ENCODE measurements at regions not wholly inside any gene's neighbourhood (a gene's known extent, or its start where the extent isn't known, plus 50 kb on each side); places are given as distances from the start of the nearest gene placed in this dataset.

DNA sequence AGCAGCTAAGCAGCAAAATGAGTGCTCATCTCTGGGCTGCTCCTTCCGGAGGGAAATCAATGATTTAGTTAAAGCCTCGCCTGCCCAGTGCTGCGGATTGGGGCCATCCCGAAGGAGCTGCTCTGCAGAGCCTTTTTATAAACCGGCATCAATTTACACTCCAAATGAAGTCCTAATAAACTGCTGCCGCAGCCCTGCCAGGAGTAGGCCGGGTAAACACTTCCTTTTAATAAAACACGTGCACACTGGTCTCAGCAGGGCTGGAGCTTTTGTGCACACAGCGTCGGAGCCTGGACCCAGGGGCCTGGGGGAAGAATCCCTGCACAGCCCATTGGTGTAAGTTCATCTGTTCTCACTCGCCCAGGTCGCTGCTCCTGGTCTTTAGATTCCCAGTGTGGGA, 79.6 kb upstream of the HS3ST2 start:
- DNase-seq (ENCODE audit: low read depth, low spot score) = no peak
- H3K4me3 ChIP-seq (ENCODE audit: low read length) = no peak overlapping the region

DNA sequence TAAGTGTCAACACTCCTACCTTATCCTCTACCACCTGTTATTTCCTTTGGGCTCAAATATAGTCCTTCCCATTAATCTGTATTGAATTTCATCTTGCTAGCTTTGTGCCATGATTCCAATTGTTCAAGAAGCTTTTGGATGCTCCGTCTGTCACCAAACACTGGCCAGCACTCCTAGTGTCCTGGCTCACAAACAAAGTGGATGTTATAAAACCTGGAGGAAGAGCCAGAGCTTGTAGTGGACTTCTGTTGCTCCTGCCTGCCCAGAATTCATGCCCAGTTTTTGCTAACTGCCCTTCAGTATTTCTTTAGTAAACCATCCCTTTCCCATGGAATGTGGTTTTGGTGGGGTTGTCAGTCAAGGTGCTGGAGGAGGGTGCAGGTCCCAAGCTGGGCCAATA, 77.2 kb upstream of the HS3ST2 start:
- H3K4me3 ChIP-seq (ENCODE audit: low read length) = no peak overlapping the region
- no peak for DNase-seq (ENCODE audit: low read depth, low spot score)

DNA sequence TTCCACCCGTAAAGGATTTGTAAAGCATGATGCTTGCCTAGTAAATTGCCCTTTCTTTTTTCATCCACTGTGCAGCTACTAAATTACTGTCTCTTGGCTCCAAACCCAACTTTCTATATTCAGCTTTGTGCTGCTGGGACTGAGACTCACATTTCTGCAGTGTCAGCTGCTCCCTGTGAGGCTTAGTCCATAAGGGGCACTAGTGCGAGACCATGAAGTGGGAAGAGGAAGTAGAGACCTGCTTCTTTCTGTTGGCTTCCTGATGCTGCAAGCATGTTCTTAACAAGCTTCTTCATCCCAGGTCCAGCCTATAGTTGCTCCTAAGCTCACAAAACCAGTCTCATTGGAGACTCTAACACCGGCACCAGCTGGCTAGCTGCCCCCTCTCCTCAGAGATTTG, 74.9 kb upstream of the HS3ST2 start:
- no peak for DNase-seq (ENCODE audit: low read depth, low spot score)
- no peak overlapping the region for H3K4me3 ChIP-seq (ENCODE audit: low read length)

- no peak overlapping the region for H3K4me3 ChIP-seq (ENCODE audit: low read length)
- no peak for DNase-seq (ENCODE audit: low read depth, low spot score)
Measured at GRCh38 chr16:22743401-22743800, 70.6 kb upstream of the HS3ST2 start.

DNA sequence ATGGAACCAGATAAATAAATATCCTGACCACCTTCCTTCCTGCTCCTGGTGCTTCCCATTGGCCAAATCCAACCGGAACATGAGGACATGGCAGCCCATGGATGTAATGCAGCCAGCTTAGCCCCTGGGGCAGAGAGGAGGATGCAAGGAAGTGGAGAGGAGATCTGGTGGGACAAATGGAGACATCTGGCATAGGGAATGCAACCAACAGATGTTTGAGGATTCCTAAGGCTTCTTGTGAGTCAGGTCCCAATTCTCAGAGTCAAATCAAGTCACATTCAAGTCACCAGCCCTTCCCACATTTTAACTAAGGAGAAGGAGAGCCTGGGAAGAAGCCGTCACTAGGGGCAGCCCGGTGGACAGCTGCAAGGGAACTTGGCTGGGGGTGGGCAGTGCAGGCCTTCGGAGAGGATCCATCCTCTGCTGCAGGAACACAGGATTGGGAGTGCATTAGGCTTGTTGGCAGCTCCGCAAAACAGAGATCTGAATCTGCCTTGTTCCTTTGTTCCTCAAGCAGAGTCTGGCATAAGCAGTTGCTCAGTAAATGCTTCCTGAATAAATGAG, 62.8 kb upstream of the HS3ST2 start:
- DNase-seq (ENCODE audit: low read depth, low spot score) = no peak
- no peak overlapping the region for H3K4me3 ChIP-seq (ENCODE audit: low read length)

DNA sequence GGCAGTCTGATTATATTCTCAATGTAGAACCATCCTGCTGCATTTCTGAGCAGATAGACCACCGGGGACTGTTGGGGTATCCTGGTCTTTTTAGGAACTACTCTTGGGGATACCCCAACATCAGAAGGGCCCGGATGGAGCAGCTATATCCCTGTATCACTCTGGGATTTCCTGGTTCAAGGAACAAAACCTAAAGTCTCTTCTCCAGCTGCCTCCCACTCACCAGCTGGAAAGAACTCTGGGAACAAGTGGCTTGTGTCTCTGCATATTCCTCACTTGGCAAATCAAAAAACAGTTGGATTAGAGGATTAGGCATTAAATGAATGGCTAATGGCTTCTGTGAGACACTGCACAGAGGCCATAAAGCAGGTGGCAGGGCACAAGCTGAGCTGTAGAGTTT, 62.3 kb upstream of the HS3ST2 start:
- DNase-seq (ENCODE audit: low read depth, low spot score) = no peak

DNA sequence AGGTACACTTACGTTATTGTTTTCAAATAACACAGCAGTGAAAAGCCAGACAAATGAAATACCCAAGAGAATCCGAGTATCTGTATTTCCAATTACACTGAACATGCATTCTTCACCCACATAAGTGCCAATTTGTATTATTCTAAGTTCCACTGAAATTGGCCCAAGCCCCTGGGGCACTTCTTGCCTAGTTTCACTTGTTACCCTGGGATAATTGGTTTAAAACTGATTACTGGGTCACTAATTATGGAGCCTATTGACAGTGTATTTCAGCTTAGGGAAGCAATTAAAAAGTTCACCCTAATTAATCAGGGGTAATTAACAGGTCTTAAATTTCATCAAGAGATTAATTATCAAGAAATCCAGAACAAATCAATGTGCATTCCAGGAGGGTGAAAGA, 60.5 kb upstream of the HS3ST2 start:
- no peak for DNase-seq (ENCODE audit: low read depth, low spot score)
- no peak overlapping the region for H3K4me3 ChIP-seq (ENCODE audit: low read length)

More for the DNA sequence above, 62.3 kb upstream of the HS3ST2 start:
- no peak overlapping the region for H3K4me3 ChIP-seq (ENCODE audit: low read length)

GRCh38 chr16:22754577-22754976, 59.4 kb upstream of the HS3ST2 start:
- DNase-seq (ENCODE audit: low read depth, low spot score) = no peak
- H3K4me3 ChIP-seq (ENCODE audit: low read length) = no peak overlapping the region

DNA sequence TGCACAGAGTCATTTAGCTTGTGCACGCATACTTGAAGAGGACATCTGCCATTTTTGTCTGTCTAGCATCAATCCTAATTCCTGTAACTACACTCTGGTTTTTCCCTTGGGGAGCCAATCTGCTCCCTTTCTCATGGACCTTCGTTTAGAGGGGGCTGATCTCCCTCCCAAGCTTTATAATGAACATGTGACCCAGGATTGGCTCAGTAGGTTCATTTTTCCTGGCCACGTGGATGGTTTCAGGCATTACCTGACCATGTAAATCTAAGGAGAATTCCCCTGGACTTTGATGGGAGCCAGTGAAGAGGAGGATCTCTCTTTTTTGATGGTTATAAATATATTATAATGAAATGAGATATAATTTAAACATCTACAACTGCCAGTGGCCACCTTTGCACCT, 56.8 kb upstream of the HS3ST2 start:
- DNase-seq (ENCODE audit: low read depth, low spot score) = no peak

GRCh38 chr16:22762486-22762885, 51.5 kb upstream of the HS3ST2 start:
- no peak for DNase-seq (ENCODE audit: low read depth, low spot score)
- H3K4me3 ChIP-seq (ENCODE audit: low read length) = no peak overlapping the region

More for the DNA sequence above, 56.8 kb upstream of the HS3ST2 start:
- no peak overlapping the region for H3K4me3 ChIP-seq (ENCODE audit: low read length)

DNA sequence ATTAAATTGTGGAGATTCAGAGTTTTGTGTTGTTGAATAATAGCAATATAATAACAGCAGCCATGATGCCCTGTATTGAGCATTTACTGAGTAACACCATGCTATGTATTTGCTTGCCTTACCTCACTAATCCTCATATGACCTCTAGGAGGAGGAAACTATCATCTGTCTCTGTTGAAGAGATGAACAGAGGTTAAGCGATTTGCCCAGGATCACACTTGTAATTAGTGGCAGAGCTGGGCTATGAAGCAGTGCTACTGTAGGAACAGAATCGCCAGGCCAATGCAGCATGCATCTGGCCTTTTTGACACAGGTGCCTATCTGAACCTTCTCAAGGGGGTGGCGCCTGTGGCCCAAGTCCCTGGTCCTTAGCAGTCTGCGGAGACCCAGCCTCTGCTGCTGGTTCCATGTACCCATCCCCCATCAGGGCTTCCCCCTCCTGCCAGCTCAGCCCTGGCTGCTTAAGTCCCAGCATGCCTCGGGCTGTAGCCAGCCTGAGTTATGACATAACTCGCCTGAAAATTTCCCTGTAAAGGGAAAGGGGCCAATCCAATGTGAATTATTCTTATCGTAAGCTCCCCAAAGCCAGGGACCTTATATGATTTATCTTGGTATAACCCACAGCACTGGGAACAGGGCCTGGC, 50.4 kb upstream of the HS3ST2 start:
- H3K4me3 ChIP-seq (ENCODE audit: low read length) = no peak overlapping the region
- no peak for DNase-seq (ENCODE audit: low read depth, low spot score)

Measured in Jurkat, Clone E6-1 (cell line).